ENCODE measurements at regions not wholly inside any gene's neighbourhood (a gene's known extent, or its start where the extent isn't known, plus 50 kb on each side); places are given as distances from the start of the nearest gene placed in this dataset.
A peak's percentile ranks its signal among the peaks of the same experiment; 100 is the strongest.

DNA sequence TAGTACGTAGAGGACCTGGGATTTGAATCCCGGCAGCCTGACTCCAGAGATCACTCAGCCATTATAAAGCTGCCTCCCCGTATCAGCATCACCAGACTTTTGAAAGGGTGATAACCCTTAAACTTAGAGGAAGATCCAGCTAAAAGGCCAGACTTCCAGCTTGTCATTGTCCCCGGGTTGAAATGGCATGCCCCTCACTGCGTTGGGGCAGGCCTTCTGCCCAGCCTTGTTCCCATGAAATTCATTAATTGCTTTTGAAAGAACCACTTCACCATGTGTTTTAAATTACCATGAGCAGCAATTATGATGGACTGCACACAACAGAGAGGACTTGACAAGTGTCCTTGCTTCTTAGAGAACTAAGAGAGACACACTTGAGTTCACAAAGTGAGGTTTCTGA, 269.6 kb upstream of the CRY1 start:
- Histone ChIP-seq H3K4me1 (ENCODE audit: insufficient read depth, low read length, poor library complexity, severe bottlenecking) (peaks cover 11% of the 10 kb centered on the region), H3K36me3 (ENCODE audit: insufficient read depth, low read length, poor library complexity, severe bottlenecking) (no peaks in the 10 kb centered on the region), H3K4me3 (ENCODE audit: low read depth, low read length, poor library complexity, severe bottlenecking) (no peak overlapping the region), H3K27me3 (replicated peaks; ENCODE audit: insufficient read depth, low read depth, low read length, poor library complexity) (no peaks in the 10 kb centered on the region), H3K9me3 (ENCODE audit: low read depth, low read length, poor library complexity, severe bottlenecking) (no peaks in the 10 kb centered on the region), H3K27ac (ENCODE audit: low read depth, low read length, poor library complexity, severe bottlenecking) (no peak overlapping the region)
- ChIA-PET POLR2A (ENCODE audit: low non-redundant PET) (no interaction called here), CTCF (no interaction called here)
- TF ChIP-seq, protein P1, sequence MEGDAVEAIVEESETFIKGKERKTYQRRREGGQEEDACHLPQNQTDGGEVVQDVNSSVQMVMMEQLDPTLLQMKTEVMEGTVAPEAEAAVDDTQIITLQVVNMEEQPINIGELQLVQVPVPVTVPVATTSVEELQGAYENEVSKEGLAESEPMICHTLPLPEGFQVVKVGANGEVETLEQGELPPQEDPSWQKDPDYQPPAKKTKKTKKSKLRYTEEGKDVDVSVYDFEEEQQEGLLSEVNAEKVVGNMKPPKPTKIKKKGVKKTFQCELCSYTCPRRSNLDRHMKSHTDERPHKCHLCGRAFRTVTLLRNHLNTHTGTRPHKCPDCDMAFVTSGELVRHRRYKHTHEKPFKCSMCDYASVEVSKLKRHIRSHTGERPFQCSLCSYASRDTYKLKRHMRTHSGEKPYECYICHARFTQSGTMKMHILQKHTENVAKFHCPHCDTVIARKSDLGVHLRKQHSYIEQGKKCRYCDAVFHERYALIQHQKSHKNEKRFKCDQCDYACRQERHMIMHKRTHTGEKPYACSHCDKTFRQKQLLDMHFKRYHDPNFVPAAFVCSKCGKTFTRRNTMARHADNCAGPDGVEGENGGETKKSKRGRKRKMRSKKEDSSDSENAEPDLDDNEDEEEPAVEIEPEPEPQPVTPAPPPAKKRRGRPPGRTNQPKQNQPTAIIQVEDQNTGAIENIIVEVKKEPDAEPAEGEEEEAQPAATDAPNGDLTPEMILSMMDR (conservative IDR thresholded peaks at IDR 0.05; ENCODE audit: low read depth, low read length): no peak
- no peak for TF ChIP-seq EZH2 (IDR thresholded peaks at IDR 0.05; ENCODE audit: borderline replicate concordance, low read depth, low read length, poor library complexity, severe bottlenecking)
- BruUV-seq (replicated peaks): no TSS peak
- intact Hi-C loops (cut with micrococcal nuclease; ENCODE audit: unreplicated experiment): no loop called here
- peak; percentile 33 for DNase-seq (ENCODE audit: low spot score)

GRCh38 chr12:107364875-107365518, 271.6 kb upstream of the CRY1 start:
- POLR2A ChIA-PET (ENCODE audit: low non-redundant PET): no interaction called here
- intact Hi-C loops (cut with micrococcal nuclease; ENCODE audit: unreplicated experiment): no loop called here

DNA sequence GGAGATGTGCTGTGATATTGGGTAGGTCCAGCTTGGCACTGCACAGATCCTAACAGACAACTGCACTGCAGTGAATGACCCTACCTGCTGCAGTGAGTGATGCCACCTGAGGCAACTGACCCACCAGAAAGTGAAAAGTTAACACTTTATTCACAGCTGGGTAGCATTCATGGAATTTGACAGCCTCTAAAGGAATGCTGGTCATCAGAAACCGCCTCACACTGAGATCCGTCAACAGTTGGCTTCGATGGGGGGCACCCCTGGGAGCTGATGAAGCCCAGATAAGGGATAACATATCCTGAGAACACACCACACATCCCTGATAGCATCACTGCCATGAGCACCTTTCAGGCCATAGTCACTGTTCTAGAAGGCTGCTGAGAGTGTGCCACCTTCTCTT, 272.4 kb upstream of the CRY1 start:
- no peak for DNase-seq (ENCODE audit: low spot score)
- ChIA-PET CTCF (no interaction called here), POLR2A (ENCODE audit: low non-redundant PET) (no interaction called here)
- Histone ChIP-seq H3K9me3 (ENCODE audit: low read depth, low read length, poor library complexity, severe bottlenecking) (no peaks in the 10 kb centered on the region), H3K27ac (ENCODE audit: low read depth, low read length, poor library complexity, severe bottlenecking) (no peak overlapping the region), H3K36me3 (ENCODE audit: insufficient read depth, low read length, poor library complexity, severe bottlenecking) (no peaks in the 10 kb centered on the region), H3K4me1 (ENCODE audit: insufficient read depth, low read length, poor library complexity, severe bottlenecking) (peaks cover 20% of the 10 kb centered on the region), H3K4me3 (ENCODE audit: low read depth, low read length, poor library complexity, severe bottlenecking) (no peak overlapping the region), H3K27me3 (replicated peaks; ENCODE audit: insufficient read depth, low read depth, low read length, poor library complexity) (no peaks in the 10 kb centered on the region)
- intact Hi-C loops (cut with micrococcal nuclease; ENCODE audit: unreplicated experiment): no loop called here
- TF ChIP-seq EZH2 (IDR thresholded peaks at IDR 0.05; ENCODE audit: borderline replicate concordance, low read depth, low read length, poor library complexity, severe bottlenecking): no peak
- TF ChIP-seq, protein P1 (conservative IDR thresholded peaks at IDR 0.05; ENCODE audit: low read depth, low read length): no peak
- no TSS peak for BruUV-seq (replicated peaks)

More at GRCh38 chr12:107364875-107365518, 271.6 kb upstream of the CRY1 start:
- no TSS peak for BruUV-seq (replicated peaks)
- DNase-seq (ENCODE audit: low spot score): no peak
- CTCF ChIA-PET: no interaction called here
- Histone ChIP-seq H3K4me1 (ENCODE audit: insufficient read depth, low read length, poor library complexity, severe bottlenecking) (peaks cover 15% of the 10 kb centered on the region), H3K9me3 (ENCODE audit: low read depth, low read length, poor library complexity, severe bottlenecking) (no peaks in the 10 kb centered on the region), H3K36me3 (ENCODE audit: insufficient read depth, low read length, poor library complexity, severe bottlenecking) (no peaks in the 10 kb centered on the region), H3K27ac (ENCODE audit: low read depth, low read length, poor library complexity, severe bottlenecking) (no peak overlapping the region), H3K27me3 (replicated peaks; ENCODE audit: insufficient read depth, low read depth, low read length, poor library complexity) (no peaks in the 10 kb centered on the region), H3K4me3 (ENCODE audit: low read depth, low read length, poor library complexity, severe bottlenecking) (no peak overlapping the region)
- TF ChIP-seq, protein P1 (conservative IDR thresholded peaks at IDR 0.05; ENCODE audit: low read depth, low read length): no peak
- no peak for TF ChIP-seq EZH2 (IDR thresholded peaks at IDR 0.05; ENCODE audit: borderline replicate concordance, low read depth, low read length, poor library complexity, severe bottlenecking)
